Left lung (tissue), 4 donors: ENCODE measurements at regions not wholly inside any gene's neighbourhood (a gene's known extent, or its start where the extent isn't known, plus 50 kb on each side); places are given as distances from the start of the nearest gene placed in this dataset.

ENCODE experiments used
- ATAC-seq: fragments of 200-7000 bp; cut with Tn5 transposase; one replicate; pipeline ENCODE4 v1.9.1; 2020; ENCODE audit warnings: moderate library complexity
- DNase-seq, 4 donors: peaks; one replicate each; pipeline ENCODE4 v3.0.0-alpha.2; 2013 to 2020
- H3K27ac ChIP-seq, 2 donors: fragments of 200-600 bp; sonication (generic) in 1 of 2; one replicate each; pipeline versions ENCODE4 v1.5.0 to v1.8.0; 2020 to 2021
- H3K27me3 ChIP-seq, 2 donors: fragments of 200-600 bp; sonication (generic) in 1 of 2; one replicate each; pipeline versions ENCODE4 v1.5.0 to v1.8.0; 2020 to 2021
- H3K36me3 ChIP-seq, 2 donors: fragments of 200-600 bp; sonication (generic) in 1 of 2; one replicate each; pipeline versions ENCODE4 v1.5.0 to v1.8.0; 2020 to 2021
- H3K4me1 ChIP-seq, 2 donors: fragments of 200-600 bp; one replicate each; pipeline ENCODE4 v1.8.0; 2021
- H3K4me3 ChIP-seq, 2 donors: fragments of 200-600 bp; sonication (generic) in 1 of 2; one replicate each; pipeline versions ENCODE4 v1.5.0 to v1.8.0; 2020 to 2021; ENCODE audit warnings: mild to moderate bottlenecking in 1 of 2
- H3K9me3 ChIP-seq, 2 donors: fragments of 200-600 bp; sonication (generic) in 1 of 2; one replicate each; pipeline versions ENCODE4 v1.5.0 to v1.8.0; 2020 to 2021
- CTCF ChIP-seq, 2 donors: fragments of 200-600 bp; sonication (generic) in 1 of 2; IDR thresholded peaks; one replicate each; pipeline versions ENCODE4 v1.5.0 to v1.8.0; 2021; ENCODE audit warnings: antibody characterized with exemption in 2 of 2
- intact Hi-C, 2 donors: fragments of 100-400 bp; cut with DNase I; formaldehyde crosslinking; loops; one replicate each; pipeline versions ENCODE4 v1.11.2 to v1.14.2; 2022
- donor health status: DM: no; HTN: yes; CAD: no.
- donor health status: DM: no; HTN: no; CAD: no.

- no peaks in the 10 kb centered on the region for H3K4me1 ChIP-seq
- ATAC-seq: no peak
- intact Hi-C loops: no loop called here
- DNase-seq: no peak
- H3K36me3 ChIP-seq: no peaks in the 10 kb centered on the region
- no peaks in the 10 kb centered on the region for H3K9me3 ChIP-seq
- H3K27me3 ChIP-seq: no peaks in the 10 kb centered on the region
- TF ChIP-seq CTCF (IDR thresholded peaks at IDR 0.05): no peak
- no peak overlapping the region for H3K27ac ChIP-seq
- no peak overlapping the region for H3K4me3 ChIP-seq
These were observed 1047.6 kb downstream of the AACS start for GRCh38 chr12:126112849-126113248.

- H3K27me3 ChIP-seq: no peaks in the 10 kb centered on the region
- H3K9me3 ChIP-seq: no peaks in the 10 kb centered on the region
- H3K27ac ChIP-seq: no peak overlapping the region
- no peaks in the 10 kb centered on the region for H3K4me1 ChIP-seq
- no peaks in the 10 kb centered on the region for H3K36me3 ChIP-seq
- no peak for DNase-seq
- H3K4me3 ChIP-seq: no peak overlapping the region
- intact Hi-C loops: no loop called here
- TF ChIP-seq CTCF (IDR thresholded peaks at IDR 0.05): no peak
- ATAC-seq: no peak
These were observed 1049.2 kb downstream of the AACS start for GRCh38 chr12:126114441-126114840.

GRCh38 chr12:126117502-126117901 is 1052.3 kb downstream of the AACS start:
- Histone ChIP-seq H3K27ac (no peak overlapping the region), H3K27me3 (no peaks in the 10 kb centered on the region), H3K4me1 (no peaks in the 10 kb centered on the region), H3K36me3 (no peaks in the 10 kb centered on the region), H3K9me3 (no peaks in the 10 kb centered on the region), H3K4me3 (no peak overlapping the region)
- ATAC-seq (no peak), DNase-seq (no peak)
- TF ChIP-seq CTCF (IDR thresholded peaks at IDR 0.05): no peak
- intact Hi-C loops: no loop called here

GRCh38 chr12:126139355-126139754 is 1074.1 kb downstream of the AACS start:
- H3K4me1 ChIP-seq: no peaks in the 10 kb centered on the region
- no peak overlapping the region for H3K4me3 ChIP-seq
- H3K9me3 ChIP-seq: peaks cover 0 to 53% of the 10 kb centered on the region in 2 donors
- no peak overlapping the region for H3K27ac ChIP-seq
- H3K36me3 ChIP-seq: no peaks in the 10 kb centered on the region
- intact Hi-C loops: no loop called here
- H3K27me3 ChIP-seq: no peaks in the 10 kb centered on the region
- ATAC-seq (no peak), DNase-seq (no peak)
- TF ChIP-seq CTCF (IDR thresholded peaks at IDR 0.05): no peak

GRCh38 chr12:126144603-126145002 is 1079.4 kb downstream of the AACS start:
- no peaks in the 10 kb centered on the region for H3K4me1 ChIP-seq
- no peak overlapping the region for H3K4me3 ChIP-seq
- no peaks in the 10 kb centered on the region for H3K36me3 ChIP-seq
- no peaks in the 10 kb centered on the region for H3K27me3 ChIP-seq
- no peak for ATAC-seq
- H3K27ac ChIP-seq: no peak overlapping the region
- peaks cover 0 to 8% of the 10 kb centered on the region in 2 donors for H3K9me3 ChIP-seq
- intact Hi-C loops: no loop called here
- no peak for TF ChIP-seq CTCF (IDR thresholded peaks at IDR 0.05)
- no peak for DNase-seq
